GM12891 (cell line): ENCODE measurements at regions not wholly inside any gene's neighbourhood (a gene's known extent, or its start where the extent isn't known, plus 50 kb on each side); places are given as distances from the start of the nearest gene placed in this dataset.
"Not testable (repeated sequence)": the region's sequence is repeated elsewhere in the genome, so short reads cannot be mapped to it uniquely, and the experiment has no call there.

Experiments
- DNase-seq: peaks from one replicate; pipeline ENCODE4 v3.0.0; 2011; ENCODE audit warnings: low spot score; ENCODE audit not compliant: insufficient read length
- FAIRE-seq: peaks from 2 replicates; lab custom pipeline; 2011; peaks lifted over from hg19 to GRCh38; lab: Jason Lieb, UNC
- PAX5 ChIP-seq: IDR thresholded peaks from 2 replicates; pipeline ENCODE4 v1.6.1; 2011; ENCODE audit warnings: low read length, moderate library complexity, mild to moderate bottlenecking; ENCODE audit not compliant: insufficient read depth, severe bottlenecking
- POLR2A ChIP-seq: IDR thresholded peaks from 2 replicates; pipeline ENCODE4 v1.6.1; 2011; ENCODE audit warnings: low read depth, low read length, control low read depth
- POLR2AphosphoS5 ChIP-seq: IDR thresholded peaks from 2 replicates; pipeline ENCODE4 v1.6.1; 2011; ENCODE audit warnings: low read depth, low read length, control low read depth
- POU2F2 ChIP-seq: IDR thresholded peaks from 2 replicates; pipeline ENCODE4 v1.6.1; 2011; ENCODE audit warnings: low read depth, mild to moderate bottlenecking, control low read depth, low read length, moderate library complexity
- SPI1 ChIP-seq: IDR thresholded peaks from 2 replicates; pipeline ENCODE4 v1.6.1; 2011; ENCODE audit warnings: low read depth, low read length, control low read depth
- TAF1 ChIP-seq: IDR thresholded peaks from 2 replicates; pipeline ENCODE4 v1.6.1; 2011; ENCODE audit warnings: low read depth, low read length, control low read depth

- FAIRE-seq (no peak), DNase-seq (no peak)
- TF ChIP-seq SPI1 (no peak), TAF1 (no peak), PAX5 (no peak), POU2F2 (no peak), POLR2A (no peak), POLR2AphosphoS5 (no peak)
These were observed 87.4 kb downstream of the TRIM42 start for GRCh38 chr3:140765246-140765645.

GRCh38 chr3:140766465-140766864 lies 88.6 kb downstream of the TRIM42 start:
- TF ChIP-seq TAF1 (no peak), POU2F2 (no peak), POLR2A (no peak), SPI1 (no peak), POLR2AphosphoS5 (no peak), PAX5 (no peak)
- FAIRE-seq (no peak), DNase-seq (no peak)

GRCh38 chr3:140767566-140767965 lies 89.7 kb downstream of the TRIM42 start:
- FAIRE-seq (no peak), DNase-seq (no peak)
- TF ChIP-seq TAF1 (no peak), PAX5 (no peak), SPI1 (no peak), POLR2A (no peak), POU2F2 (no peak), POLR2AphosphoS5 (no peak)

- TF ChIP-seq PAX5 (no peak), POLR2AphosphoS5 (no peak), TAF1 (no peak), SPI1 (no peak), POU2F2 (no peak), POLR2A (no peak)
- FAIRE-seq (no peak), DNase-seq (no peak)
These were observed 91.1 kb downstream of the TRIM42 start for GRCh38 chr3:140768941-140769340.

- TF ChIP-seq POLR2AphosphoS5 (no peak), POU2F2 (no peak), TAF1 (no peak), SPI1 (no peak), POLR2A (no peak), PAX5 (no peak)
- FAIRE-seq (no peak), DNase-seq (no peak)
These were observed 92.1 kb downstream of the TRIM42 start for GRCh38 chr3:140769951-140770350.

GRCh38 chr3:140770977-140771667 lies 93.3 kb downstream of the TRIM42 start:
- DNase-seq = no peak
- no peak for TF ChIP-seq PAX5
- no peak for TF ChIP-seq POU2F2
- no peak for TF ChIP-seq TAF1
- no peak for TF ChIP-seq SPI1
- no peak for TF ChIP-seq POLR2AphosphoS5
- no peak for TF ChIP-seq POLR2A
- no peak for FAIRE-seq

GRCh38 chr3:140777631-140778233 lies 99.9 kb downstream of the TRIM42 start:
- TF ChIP-seq PAX5 = no peak
- DNase-seq (no peak), FAIRE-seq (no peak)

GRCh38 chr3:140791368-140791767 lies 113.5 kb downstream of the TRIM42 start:
- FAIRE-seq (no peak), DNase-seq (no peak)
- TF ChIP-seq POLR2A (no peak), SPI1 (no peak), POLR2AphosphoS5 (no peak), PAX5 (no peak)

- TF ChIP-seq TAF1 = no peak
- TF ChIP-seq POLR2A = no peak
- TF ChIP-seq POLR2AphosphoS5 = no peak
- no peak for TF ChIP-seq POU2F2
- TF ChIP-seq PAX5 = no peak
- TF ChIP-seq SPI1 = no peak
- DNase-seq = no peak
- FAIRE-seq = no peak
These were observed 116.6 kb downstream of the TRIM42 start for GRCh38 chr3:140794507-140794906.

GRCh38 chr3:140802898-140803297 lies 125.0 kb downstream of the TRIM42 start:
- not testable (repeated sequence) for FAIRE-seq, DNase-seq

- DNase-seq = no peak
- FAIRE-seq = no peak
- TF ChIP-seq POLR2AphosphoS5 (no peak), POLR2A (no peak), PAX5 (no peak), TAF1 (no peak), POU2F2 (no peak), SPI1 (no peak)
These were observed 131.5 kb downstream of the TRIM42 start for GRCh38 chr3:140809316-140809715.
